ENCODE measurements at regions not wholly inside any gene's neighbourhood (a gene's known extent, or its start where the extent isn't known, plus 50 kb on each side); places are given as distances from the start of the nearest gene placed in this dataset.

DNA sequence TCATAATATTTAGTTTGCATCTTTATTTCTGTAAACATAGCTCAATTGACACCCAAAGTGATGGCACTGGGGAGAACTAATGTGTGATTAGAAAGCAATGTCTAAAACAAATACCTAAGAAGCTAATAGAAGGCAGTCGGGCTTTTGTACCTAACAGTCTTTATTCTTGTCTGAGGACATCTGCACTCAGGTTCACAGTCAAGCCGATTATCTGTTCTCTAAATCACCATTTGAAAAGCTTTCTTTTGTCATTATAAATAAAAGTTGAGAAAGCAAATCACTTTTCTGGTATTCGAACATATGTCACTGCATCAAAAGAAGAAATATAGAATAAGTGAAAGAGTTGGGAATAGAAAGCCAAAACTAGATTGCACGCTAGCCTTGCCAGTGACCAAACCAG, 2037.9 kb upstream of the TENM3 start:
- DNase-seq: no peak

DNA sequence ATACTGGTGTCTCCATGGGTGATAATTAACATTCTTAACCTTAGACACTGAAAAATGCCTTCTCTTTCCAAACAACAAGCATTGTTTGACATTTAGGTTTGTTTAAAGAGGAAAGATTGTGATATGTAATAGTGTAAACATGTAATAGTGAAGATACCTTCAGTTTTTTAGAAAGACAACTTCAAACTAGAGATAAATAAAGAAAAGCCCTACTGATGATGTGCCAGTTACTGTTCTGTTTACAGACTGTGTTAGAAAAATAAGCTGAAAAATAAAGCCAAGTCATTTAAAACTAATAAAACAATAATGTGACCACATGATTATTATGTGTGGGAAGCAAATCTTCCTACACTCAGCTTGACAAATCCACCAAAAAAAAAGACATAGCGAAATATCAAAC, 2035.3 kb upstream of the TENM3 start:
- DNase-seq: no peak

- no peak for DNase-seq
Measured at GRCh38 chr4:180217070-180217469, 2026.1 kb upstream of the TENM3 start.

DNA sequence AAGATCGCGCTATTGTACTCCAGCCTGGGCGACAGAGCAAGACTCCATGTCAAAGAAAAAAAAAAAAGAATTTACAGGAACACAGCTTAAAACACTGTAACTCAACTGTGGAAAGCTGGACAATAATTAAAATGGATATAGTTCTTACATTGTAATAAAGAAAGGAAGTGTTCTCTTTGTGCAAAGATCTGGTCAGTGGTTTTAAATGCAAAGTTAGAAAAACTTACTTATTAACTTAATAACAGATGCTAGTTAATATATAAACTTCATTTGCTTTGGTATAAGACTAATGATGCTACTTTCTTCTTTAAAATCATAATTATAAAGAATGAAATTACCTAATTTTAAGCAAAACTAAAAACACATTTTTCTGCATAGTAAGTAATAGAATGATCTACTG, 2024.1 kb upstream of the TENM3 start:
- no peak for DNase-seq

DNA sequence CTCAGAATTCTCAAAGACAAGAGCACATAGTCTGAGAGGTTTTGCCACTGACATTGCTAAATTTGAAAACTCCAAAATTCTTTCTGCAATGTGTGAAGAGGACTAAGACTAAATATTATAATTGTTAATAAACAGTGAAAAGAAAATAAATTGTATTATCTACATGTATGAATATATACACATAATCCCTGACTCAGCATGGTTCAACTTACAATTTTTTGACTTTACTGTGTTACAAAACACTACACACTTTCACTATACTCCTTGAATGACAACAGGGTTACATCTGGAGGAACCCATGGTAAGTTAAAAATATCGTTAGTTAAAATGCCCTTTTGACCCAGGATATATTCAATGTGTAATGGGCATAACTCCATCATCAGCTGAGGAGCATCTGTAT, 2017.2 kb upstream of the TENM3 start:
- no peak for DNase-seq

DNA sequence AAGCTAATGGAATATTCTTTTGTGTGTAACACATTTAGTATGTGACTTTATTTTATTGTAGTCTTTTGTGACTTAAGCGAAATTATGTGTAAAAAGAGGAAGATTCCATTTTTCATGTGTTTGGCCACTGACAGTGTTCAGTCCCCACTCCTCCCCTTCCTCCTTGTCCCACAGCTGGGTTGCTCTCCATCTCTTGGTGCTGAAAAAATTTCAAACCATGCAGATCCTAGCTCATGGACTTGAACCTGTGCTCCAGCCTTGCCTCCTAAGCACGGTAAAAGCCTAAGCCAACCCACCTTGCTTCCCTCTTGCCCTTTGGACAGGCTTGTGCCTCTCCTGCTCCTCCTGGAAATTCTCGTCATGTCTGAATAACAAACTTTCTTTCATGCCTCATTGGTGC, 2008.5 kb upstream of the TENM3 start:
- no peak for DNase-seq

- DNase-seq: no peak
Measured at GRCh38 chr4:180240670-180241069, 2002.5 kb upstream of the TENM3 start.

- no peak for DNase-seq
Measured at GRCh38 chr4:180253419-180253818, 1989.8 kb upstream of the TENM3 start.

DNA sequence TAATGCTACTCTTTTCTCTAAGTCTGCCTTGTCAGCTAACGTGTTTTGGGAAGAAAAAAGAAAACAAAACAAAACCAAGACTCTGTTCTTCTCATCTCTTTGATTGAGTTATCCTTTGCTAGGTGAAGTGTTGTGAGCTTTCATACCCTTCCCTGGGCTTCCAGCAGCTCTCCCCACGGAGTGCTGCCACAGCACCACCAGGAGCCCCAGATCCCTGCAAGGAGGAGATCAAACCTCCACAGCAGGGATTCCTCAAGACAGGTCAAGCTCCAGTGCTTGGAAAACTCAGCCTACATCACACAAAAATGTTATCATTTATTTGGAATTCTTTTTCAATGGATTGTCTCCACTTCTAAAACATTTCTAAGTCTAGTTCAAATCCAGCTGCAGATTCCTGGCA, 1981.9 kb upstream of the TENM3 start:
- no peak for DNase-seq

DNA sequence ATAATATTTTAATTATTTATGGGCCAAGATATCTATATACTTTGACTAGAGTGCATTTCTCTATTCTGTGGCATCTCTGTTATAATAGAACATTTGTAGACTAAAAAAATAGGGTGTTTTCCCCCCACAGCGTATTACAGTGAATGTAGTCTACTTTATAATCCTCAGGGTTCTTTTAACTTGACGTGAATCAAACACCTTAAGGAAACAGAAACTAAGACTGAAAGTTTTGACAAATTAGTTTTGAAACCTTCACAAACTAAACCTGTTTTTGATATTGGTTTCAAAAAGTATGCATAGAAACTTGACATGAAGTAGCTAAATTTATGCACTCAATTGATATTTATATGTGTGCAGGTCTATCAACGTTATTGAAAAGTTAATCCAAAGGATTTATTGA, 1963.1 kb upstream of the TENM3 start:
- no peak for DNase-seq

GRCh38 chr4:180280726-180281297, 1962.4 kb upstream of the TENM3 start:
- DNase-seq: no peak

- no peak for DNase-seq
Measured at GRCh38 chr4:180281724-180282123, 1961.5 kb upstream of the TENM3 start.

- no peak for DNase-seq
Measured at GRCh38 chr4:180284267-180284666, 1958.9 kb upstream of the TENM3 start.

- DNase-seq: no peak
Measured at GRCh38 chr4:180285796-180286195, 1957.4 kb upstream of the TENM3 start.

- no peak for DNase-seq
Measured at GRCh38 chr4:180292339-180292738, 1950.9 kb upstream of the TENM3 start.

GRCh38 chr4:180296036-180296599, 1947.1 kb upstream of the TENM3 start:
- no peak for DNase-seq

- DNase-seq: no peak
Measured at GRCh38 chr4:180304321-180304720, 1938.9 kb upstream of the TENM3 start.

- no peak for DNase-seq
Measured at GRCh38 chr4:180310616-180311015, 1932.6 kb upstream of the TENM3 start.

- DNase-seq: no peak
Measured at GRCh38 chr4:180314972-180315371, 1928.2 kb upstream of the TENM3 start.

- DNase-seq: no peak
Measured at GRCh38 chr4:180330521-180330920, 1912.7 kb upstream of the TENM3 start.

DNA sequence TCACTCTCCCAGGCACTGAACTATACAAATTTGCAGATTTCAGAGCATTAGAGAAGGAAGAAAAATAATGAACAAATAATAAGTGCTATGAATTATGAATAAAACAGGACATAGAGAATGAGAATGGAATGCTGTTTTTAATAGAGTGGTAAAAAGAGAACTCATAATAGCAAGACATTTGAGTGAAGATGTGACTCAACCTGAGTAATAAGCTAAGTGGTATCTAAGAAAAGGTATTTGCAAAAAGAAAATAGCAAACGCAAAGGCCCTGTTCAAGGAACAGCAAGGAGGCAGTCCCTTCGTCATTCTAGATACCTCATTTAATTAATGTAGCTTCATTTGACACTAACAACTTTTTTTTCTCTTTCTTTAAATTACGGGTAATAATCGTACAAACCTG, 1910.0 kb upstream of the TENM3 start:
- DNase-seq: no peak

GRCh38 chr4:180335566-180335965, 1907.6 kb upstream of the TENM3 start:
- DNase-seq: no peak

- DNase-seq: no peak
Measured at GRCh38 chr4:180336494-180337090, 1906.6 kb upstream of the TENM3 start.

DNA sequence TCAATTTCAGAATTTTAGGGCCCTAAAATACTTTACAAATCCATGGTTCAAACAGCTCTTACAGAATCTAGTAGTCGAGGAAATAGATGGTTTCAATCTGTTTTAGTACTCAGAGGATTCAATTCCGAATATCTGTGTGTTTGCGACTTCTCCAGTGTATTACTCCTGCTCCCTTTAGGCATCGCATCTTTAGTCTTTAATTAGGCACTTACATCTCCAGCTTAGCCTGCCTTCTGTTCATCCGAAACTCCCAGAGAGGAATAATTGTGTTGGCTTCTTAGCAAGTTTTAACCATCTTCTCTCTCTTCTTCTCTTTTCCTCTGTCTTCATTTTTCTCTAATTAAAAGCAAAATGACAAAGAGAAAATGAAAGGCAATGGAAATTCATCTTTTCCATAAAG, 1901.3 kb upstream of the TENM3 start:
- no peak for DNase-seq

DNA sequence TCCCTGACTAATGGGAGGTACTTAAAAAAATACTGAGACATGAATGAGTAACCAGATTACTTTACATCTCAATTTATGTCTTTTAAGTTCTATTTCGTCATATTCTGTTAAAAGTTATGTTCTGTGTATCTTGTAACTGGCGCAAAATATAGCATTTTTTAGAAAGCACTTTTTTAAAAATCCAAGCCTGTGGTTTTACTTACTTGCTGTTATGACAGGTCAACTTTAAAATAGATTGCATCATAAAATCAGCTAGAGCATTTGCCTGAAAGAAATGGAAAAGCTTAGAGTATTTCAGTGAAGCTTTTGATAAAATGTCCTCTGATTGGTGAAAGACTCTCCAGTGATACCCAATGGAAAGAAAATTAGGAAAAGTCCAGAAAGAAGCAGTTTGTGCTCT, 1892.3 kb upstream of the TENM3 start:
- no peak for DNase-seq
